GM19324 (cell line): ENCODE measurements at regions not wholly inside any gene's neighbourhood (a gene's known extent, or its start where the extent isn't known, plus 50 kb on each side); places are given as distances from the start of the nearest gene placed in this dataset.
"Not testable (repeated sequence)": the region's sequence is repeated elsewhere in the genome, so short reads cannot be mapped to it uniquely, and the experiment has no call there.

Experiments
- ATAC-seq: cut with Tn5 transposase; IDR thresholded peaks from one replicate; pipeline ENCODE4 v1.9.1; 2021; ENCODE audit warnings: mild to moderate bottlenecking, moderate library complexity; ENCODE audit not compliant: unreplicated experiment, low FRiP score

- ATAC-seq, result no peak
Measured at GRCh38 chr2:34703292-34703691, 1104.2 kb upstream of the FAM98A start.

GRCh38 chr2:34702391-34702790, 1103.3 kb upstream of the FAM98A start:
- not testable (repeated sequence) for ATAC-seq

DNA sequence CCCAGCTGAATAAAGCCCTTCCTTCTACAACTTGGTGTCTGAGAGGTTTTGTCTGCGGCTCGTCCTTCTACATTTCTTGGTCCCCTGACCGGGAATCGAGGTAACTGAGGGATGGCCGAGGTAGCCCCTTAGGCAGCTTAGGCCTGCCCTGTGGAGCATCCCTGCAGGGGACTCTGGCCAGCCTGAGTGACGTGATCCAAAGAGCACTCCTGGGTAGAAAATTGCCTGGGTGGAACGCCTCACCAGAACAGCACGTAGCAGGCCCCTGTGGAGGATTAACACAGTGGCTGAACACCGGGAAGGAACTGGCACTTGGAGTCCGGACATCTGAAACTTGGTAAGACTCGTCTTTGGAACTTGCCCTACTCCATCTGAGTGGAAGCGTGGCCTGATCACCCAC, 1078.5 kb upstream of the FAM98A start:
- not testable (repeated sequence) for ATAC-seq

DNA sequence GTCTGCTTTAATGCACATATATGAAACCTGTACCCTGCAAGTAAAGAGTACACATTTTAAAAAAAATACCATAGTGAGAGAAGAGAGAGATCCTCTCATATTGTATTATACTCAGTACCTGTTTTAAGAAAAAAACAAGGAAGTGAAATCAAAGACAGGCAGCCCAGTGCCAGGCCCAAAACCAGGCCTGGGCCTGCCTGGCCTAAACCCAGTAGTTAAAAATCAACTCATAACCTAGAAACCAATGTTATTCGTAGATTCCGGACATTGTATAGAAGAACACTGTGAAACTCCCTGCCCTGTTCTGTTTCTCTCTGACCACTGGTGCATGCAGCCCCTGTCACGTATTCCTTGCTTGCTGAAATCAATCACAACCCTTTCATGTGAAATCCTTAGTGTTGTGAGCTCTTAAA, 1078.0 kb upstream of the FAM98A start:
- peak; percentile 59 for ATAC-seq

- peak; percentile 53 for ATAC-seq
Measured at GRCh38 chr2:34670482-34670881, 1071.4 kb upstream of the FAM98A start.

- ATAC-seq, result no peak
Measured at GRCh38 chr2:34666821-34667220, 1067.7 kb upstream of the FAM98A start.

DNA sequence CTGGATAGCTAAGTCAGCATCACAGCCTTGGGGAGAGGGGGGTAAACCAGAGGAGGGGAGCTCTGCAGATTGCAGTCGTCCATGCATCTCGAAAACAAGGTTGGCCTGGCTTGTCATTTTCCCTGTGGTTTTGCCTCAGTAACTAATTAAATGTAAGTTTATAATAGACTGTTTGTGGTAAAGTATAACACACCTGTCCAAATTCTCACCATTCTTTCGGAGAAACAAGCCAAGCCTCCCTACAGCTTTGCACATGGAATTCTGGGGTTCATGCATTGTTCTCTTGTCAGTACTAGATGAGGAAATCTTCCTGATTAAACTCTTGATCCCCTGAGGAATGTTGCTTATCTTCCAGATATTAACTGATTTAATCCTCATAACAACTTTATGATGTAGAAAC, 1065.2 kb upstream of the FAM98A start:
- ATAC-seq, result no peak

- no peak for ATAC-seq
Measured at GRCh38 chr2:34663314-34663713, 1064.2 kb upstream of the FAM98A start.

DNA sequence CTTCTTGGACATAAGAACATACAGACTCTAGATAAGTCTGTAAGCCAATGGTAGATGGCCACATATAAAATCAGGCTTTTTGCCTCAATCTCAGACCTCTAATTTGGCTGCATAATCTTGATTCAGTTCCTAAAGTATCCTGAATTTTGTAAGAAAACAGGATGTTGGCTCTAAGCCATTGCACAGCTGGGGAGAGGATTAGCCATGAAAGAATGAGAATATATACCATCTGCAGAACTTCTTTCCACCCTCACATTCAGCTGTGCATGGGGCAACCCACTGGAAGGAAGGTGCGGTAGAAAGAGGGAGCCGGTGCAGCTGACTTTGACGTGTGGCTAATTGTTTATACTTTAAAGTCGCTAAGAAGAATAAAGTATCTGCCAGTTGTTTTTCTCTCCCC, 1061.6 kb upstream of the FAM98A start:
- no peak for ATAC-seq

DNA sequence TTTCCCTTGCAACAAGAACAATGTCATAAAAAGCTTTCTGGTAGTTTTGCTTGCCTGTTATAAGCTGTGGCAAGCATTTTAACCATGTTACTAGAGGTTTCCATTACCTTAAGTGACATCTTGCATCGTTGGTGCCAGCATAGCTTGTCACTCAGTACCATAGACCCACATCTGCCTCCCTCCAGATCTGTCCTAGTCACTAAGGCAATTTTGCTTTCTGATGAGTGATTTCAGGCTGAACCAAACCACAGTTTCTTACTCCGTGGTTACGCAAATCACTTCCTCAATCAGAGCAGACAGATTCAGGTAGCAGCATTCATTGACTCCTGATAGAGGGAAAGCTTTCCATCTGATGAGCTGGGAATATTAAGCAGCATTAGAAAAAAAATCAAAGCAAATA, 1057.5 kb upstream of the FAM98A start:
- peak; percentile 93 for ATAC-seq

GRCh38 chr2:34652636-34653035, 1053.5 kb upstream of the FAM98A start:
- no peak for ATAC-seq

DNA sequence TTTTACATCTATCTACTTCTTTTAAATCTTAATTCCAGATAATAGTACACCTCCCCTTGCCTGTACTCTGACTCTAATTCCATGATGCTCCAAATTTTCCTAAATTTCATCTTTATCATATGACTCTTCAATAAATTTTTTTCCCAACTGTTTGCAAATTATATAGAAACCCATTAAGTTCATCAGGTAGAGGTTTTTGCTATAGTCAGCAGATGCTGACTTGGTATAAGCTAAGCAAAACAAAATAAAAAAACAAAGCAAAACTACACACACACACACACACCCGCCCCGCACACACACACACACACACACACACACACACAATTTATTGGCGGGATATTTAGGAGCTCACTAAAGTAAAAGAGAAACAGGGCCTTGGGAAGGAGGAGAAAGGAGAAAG, 1047.8 kb upstream of the FAM98A start:
- no peak for ATAC-seq

- no peak for ATAC-seq
Measured at GRCh38 chr2:34632327-34632726, 1033.2 kb upstream of the FAM98A start.

GRCh38 chr2:34627003-34627402, 1027.9 kb upstream of the FAM98A start:
- no peak for ATAC-seq

DNA sequence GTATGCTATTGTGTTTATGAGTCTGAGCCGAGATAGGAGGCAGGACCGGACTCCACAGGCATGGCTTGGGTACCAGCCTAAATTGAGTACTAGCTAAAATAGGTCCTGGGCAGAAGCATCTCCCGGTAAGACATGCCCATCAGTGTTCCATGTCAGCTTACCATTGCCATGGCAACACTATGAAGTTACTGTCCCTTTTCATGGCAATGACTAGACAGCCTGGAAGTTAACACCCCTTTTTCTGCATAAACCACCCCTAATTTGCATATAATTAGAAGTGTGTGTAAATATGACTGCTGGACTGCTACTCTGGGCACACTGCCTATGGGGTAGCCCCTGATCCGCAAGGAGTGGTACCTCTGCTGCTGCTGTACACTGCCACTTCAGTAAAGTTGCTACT, 1005.1 kb upstream of the FAM98A start:
- no peak for ATAC-seq

GRCh38 chr2:34602262-34602661, 1003.2 kb upstream of the FAM98A start:
- ATAC-seq, result no peak

GRCh38 chr2:34601561-34601960, 1002.5 kb upstream of the FAM98A start:
- peak; percentile 72 for ATAC-seq

DNA sequence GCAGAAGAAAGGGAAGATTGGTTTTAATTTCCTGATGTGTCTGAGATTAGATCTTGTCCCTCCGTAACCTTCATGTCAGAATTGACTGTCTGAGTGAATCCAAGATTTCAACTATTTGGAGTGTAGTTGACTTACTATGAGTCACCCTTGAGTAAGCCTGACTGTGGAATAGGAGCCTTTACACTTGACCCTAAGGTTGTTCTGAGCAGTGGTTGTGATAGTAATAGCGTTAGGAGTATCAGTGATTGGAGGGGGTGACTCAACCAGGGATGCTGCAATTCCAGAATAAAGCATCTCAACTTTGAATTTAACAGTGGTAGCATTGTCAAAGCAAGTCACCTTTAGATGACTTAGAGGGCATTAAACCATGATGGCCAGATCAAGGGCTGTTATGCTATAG, 979.5 kb upstream of the FAM98A start:
- no peak for ATAC-seq

DNA sequence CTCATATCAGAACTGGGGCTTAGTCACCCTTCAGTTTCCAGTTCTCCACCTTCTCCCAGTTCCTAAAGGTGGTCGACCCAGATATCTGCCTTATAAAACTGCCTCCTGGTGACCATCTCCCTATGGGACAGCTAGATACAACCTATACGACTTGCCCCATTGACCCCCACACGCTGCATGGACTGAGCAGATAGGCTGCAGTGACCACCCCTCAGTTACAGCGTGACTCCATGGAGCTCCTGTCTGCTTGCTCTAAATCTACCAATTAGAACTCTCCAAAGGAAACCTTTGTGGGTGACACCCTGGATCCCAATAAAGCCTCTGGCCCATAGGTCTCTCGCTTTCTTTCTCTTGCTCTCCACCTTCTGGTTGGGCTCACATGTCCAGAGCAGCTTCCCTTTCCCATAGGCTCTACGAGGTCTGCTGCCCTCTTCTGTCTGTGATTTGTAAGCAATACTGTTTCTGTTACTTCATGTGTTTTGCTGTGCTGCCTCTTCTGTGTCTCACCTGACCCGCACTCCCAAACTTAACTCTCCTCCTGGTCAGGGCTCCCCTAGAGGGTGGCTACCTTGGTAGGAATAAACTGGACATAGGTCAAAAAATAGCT, 971.3 kb upstream of the FAM98A start:
- peak; percentile 59 for ATAC-seq

- ATAC-seq, result no peak
Measured at GRCh38 chr2:34567128-34567527, 968.0 kb upstream of the FAM98A start.

DNA sequence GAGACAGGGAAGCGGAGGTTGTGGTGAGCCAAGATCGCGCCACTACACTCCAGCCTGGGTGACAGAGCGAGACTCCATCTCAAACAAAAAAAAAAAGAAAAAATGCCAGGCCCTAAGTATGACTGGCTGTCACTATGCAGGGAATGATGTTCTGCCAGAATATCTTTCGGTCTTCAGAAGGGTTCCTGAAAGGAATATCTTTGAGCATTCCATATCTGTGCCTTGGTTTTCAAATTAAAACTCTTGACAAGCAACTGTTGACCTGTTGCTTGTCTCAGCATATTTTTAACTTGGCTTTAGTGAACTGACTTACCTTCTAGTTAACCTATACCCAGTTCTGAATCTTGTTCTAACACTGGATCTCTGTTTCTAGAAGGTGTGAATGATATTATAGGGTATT, 953.2 kb upstream of the FAM98A start:
- ATAC-seq, result no peak

DNA sequence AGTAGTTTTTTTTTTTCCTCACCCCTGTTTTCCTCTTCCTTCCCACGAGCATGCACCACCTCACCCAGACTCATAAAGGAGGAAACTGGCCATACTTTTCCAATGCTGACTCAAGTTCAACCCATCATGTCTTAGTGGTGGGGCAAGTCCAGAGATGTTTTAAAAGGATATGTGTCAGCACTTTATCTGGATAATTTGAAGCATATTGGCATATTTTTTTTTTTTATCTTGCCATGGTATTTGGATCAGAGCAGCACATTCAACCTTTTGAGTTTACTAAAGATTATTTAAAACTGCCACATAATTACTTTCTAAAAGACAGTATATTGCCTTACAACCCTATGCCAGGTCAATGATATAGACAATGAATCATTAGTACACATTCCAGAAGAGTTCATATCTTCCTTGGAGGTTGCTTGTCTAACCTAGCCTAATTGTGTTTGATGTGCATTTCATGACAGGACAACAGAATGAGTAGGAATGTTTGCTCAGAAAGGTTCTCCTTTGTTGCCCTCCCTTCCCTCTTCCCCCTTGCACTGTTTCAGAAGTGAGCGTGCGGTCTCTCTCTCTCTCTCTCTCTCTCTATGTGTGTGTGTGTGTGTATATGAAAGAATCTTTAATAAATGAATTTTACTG, 950.7 kb upstream of the FAM98A start:
- no peak for ATAC-seq

DNA sequence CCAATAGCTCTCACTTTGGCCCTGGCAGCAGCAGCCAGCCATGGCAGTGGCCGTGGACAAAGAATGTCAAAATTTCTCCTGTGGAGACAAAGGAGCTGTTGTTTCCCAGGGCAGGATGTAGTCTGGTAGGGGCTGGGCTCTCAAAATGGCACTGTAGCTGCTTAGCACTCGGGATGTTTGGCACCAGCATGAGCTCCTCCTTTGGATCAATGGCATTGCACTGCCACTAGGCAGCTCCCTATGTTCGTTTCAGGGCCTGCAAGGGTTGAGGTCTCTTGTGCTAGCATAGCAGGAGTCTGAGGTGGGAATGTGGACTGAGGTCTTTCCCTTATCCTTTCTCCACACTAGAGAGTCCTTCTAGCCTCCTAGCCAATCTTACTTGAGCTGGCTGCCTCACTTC, 948.8 kb upstream of the FAM98A start:
- ATAC-seq, result no peak
